Activated CD4-positive, alpha-beta T cell treated with anti-CD3 and anti-CD28 coated beads, Interleukin-2, Interleukin-4, amounts not matched to agents 100 ng/mL and 50 ng/mL, durations not matched to agents 16 hours and 8 hours (primary cell): ENCODE measurements at regions not wholly inside any gene's neighbourhood (a gene's known extent, or its start where the extent isn't known, plus 50 kb on each side); places are given as distances from the start of the nearest gene placed in this dataset.
A peak's percentile ranks its signal among the peaks of the same experiment; 100 is the strongest.

Experiments
- DNase-seq: peaks from one replicate; pipeline ENCODE4 v3.0.0-alpha.2; 2020; ENCODE audit warnings: low spot score

GRCh38 chr9:19998823-19999455 lies 210.1 kb upstream of the SLC24A2 start:
- DNase-seq = peak; percentile 46

GRCh38 chr9:19998153-19998552 lies 209.3 kb upstream of the SLC24A2 start:
- DNase-seq = peak; percentile 46

GRCh38 chr9:19995619-19996018 lies 206.8 kb upstream of the SLC24A2 start:
- DNase-seq = peak; percentile 28

- DNase-seq = no peak
Measured at GRCh38 chr9:19994296-19994695, 205.5 kb upstream of the SLC24A2 start.

- peak; percentile 27 for DNase-seq
Measured at GRCh38 chr9:19992556-19992955, 203.7 kb upstream of the SLC24A2 start.

GRCh38 chr9:19989213-19989612 lies 200.4 kb upstream of the SLC24A2 start:
- DNase-seq = no peak

GRCh38 chr9:19988281-19988680 lies 199.4 kb upstream of the SLC24A2 start:
- no peak for DNase-seq

- no peak for DNase-seq
Measured at GRCh38 chr9:19985081-19985480, 196.2 kb upstream of the SLC24A2 start.

- DNase-seq = peak; percentile 80
Measured at GRCh38 chr9:19976226-19976625, 187.4 kb upstream of the SLC24A2 start.

GRCh38 chr9:19975499-19975898 lies 186.7 kb upstream of the SLC24A2 start:
- peak; percentile 60 for DNase-seq

GRCh38 chr9:19969721-19970120 lies 180.9 kb upstream of the SLC24A2 start:
- DNase-seq = no peak

GRCh38 chr9:19967888-19968459 lies 179.1 kb upstream of the SLC24A2 start:
- DNase-seq = no peak

GRCh38 chr9:19967216-19967887 lies 178.5 kb upstream of the SLC24A2 start:
- no peak for DNase-seq

- no peak for DNase-seq
Measured at GRCh38 chr9:19965336-19965735, 176.5 kb upstream of the SLC24A2 start.

- DNase-seq = no peak
Measured at GRCh38 chr9:19947996-19948395, 159.2 kb upstream of the SLC24A2 start.

GRCh38 chr9:19946441-19947109 lies 157.7 kb upstream of the SLC24A2 start:
- DNase-seq = peak; percentile 22

- no peak for DNase-seq
Measured at GRCh38 chr9:19941874-19942273, 153.0 kb upstream of the SLC24A2 start.

GRCh38 chr9:19940811-19941535 lies 152.1 kb upstream of the SLC24A2 start:
- DNase-seq = no peak

- no peak for DNase-seq
Measured at GRCh38 chr9:19939734-19940278, 151.0 kb upstream of the SLC24A2 start.

- no peak for DNase-seq
Measured at GRCh38 chr9:19938990-19939733, 150.3 kb upstream of the SLC24A2 start.

- no peak for DNase-seq
Measured at GRCh38 chr9:19937121-19937520, 148.3 kb upstream of the SLC24A2 start.
